Glomerular visceral epithelial cell (primary cell): ENCODE measurements at regions not wholly inside any gene's neighbourhood (a gene's known extent, or its start where the extent isn't known, plus 50 kb on each side); places are given as distances from the start of the nearest gene placed in this dataset.
"Not testable (repeated sequence)": the region's sequence is repeated elsewhere in the genome, so short reads cannot be mapped to it uniquely, and the experiment has no call there.

Experiments
- DNase-seq: peaks from one replicate; pipeline ENCODE4 v3.0.0-alpha.2; 2016; ENCODE audit errors: extremely low spot score

DNA sequence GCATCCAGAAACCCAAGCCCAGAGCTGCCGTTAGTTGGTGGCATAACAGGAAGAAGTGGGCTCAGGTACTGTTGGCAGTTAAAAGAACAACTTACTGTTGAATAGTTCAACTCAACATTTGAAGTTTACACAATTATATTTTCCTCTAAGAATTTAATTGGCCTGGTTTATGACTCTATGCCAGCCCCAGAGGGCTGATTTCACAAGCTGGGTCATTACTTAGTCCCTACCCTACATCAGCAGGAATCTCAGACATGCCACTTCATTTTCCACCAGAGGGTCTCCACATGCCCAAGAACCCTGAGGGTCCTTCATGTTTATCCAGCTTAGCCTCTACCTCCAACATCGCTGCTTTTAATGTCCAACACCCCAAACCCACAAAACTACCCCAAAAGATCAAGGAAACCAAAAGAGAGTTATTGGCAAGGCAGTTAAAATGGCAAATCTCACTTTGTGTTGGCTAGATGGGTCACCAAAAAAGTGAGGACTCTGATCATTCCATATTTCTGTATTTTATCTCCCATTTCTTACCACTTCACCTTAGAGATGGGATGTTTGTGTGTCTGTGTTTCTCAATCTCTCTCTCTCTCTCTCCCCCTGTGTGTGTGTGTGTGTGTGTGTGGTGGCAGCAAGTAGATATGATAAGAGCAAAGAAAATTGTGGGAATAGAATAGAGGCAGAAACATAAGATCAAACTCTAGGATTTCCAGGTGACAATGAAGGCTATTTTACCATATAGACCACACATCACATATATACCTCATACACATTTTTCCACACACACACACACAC lies 112.5 kb upstream of the TBX18 start:
- DNase-seq = no peak

DNA sequence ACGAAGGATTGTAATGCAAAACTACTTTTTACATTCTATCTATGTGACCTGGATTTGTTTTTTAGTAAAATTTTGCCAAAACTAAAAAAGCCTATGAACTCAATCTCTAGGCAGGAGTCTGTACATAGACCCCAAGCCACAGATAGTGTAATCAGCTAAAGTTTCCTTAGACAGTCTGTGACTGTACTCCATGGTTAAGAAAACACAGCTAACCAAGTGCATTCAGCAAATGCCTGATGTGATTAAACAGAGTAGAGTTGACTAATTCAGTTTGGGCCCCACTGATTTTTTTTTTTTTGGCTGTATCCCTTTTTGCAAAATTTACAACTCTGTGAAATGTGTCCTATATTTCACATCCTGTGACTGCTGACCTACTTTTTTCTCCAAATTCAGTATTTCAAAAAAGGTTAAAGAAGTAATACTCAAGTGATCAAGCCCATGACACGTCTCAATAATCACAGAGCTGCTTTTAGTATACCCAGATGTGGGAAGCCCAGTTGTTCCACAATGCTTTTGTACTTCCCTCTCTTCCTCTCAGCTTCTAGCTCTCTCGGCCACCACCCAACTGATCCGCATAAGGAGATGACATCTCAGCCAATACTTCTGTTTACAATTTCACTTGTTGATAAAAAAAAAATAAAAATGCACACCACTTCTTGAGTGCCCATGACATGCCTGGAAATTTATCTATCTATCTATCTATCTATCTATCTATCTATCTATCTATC lies 108.8 kb upstream of the TBX18 start:
- DNase-seq = no peak

DNA sequence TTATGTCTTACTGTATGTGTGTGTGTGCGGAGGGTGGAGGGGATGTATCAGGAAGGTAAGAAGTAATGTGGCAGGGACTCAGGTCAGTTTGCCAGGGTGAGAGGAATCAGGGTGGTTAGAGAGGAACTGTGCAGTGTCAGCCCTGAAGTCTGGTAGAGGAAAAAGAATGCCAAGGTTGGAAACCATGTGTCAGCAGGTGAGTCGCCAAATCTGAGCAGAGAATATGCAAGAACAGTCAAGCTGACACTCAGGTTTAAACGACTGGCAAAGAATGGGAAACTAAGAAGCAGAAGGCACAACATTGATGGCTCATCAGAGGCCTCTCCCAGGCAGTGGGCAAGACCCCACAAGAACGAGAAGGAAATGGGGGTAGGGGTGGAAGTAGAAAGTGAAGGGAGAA lies 107.5 kb upstream of the TBX18 start:
- no peak for DNase-seq

DNA sequence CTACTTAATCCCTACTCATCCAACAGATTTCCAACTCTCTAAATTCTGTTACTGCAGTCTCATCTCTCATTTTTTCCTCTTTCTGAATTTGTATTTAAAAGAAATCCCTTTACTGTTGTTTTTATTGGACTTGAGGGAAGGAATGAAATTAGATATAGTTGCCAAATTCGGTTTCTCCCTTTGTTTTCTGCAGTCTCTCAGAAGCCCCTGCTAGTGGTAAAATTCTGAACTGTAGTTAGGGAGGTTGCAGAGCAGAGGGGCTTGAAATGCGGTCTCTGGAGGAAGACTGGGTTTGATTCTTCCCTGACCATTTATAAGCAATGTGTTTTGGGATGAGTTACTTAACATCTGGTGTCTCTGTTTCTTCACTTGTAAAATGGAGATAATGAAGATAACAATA lies 106.3 kb upstream of the TBX18 start:
- DNase-seq = no peak

DNA sequence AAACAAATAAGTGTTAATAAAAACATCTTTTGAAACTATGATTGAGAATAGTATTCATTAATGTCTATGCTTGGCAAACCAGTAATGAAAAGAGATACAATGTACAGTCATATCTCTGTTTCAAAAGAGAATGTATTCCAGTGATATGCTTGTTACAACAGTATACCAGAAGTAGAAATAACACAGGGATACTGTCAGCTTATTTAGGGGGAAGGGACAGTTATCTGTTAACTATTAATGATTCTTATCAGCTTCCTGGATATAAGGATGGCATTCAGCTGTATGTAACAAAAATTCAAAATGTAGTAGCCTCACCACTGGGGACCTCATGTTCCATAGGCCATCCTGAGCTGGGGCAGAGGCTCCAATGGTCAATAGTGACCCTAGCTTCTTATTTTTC lies 103.8 kb upstream of the TBX18 start:
- no peak for DNase-seq

DNA sequence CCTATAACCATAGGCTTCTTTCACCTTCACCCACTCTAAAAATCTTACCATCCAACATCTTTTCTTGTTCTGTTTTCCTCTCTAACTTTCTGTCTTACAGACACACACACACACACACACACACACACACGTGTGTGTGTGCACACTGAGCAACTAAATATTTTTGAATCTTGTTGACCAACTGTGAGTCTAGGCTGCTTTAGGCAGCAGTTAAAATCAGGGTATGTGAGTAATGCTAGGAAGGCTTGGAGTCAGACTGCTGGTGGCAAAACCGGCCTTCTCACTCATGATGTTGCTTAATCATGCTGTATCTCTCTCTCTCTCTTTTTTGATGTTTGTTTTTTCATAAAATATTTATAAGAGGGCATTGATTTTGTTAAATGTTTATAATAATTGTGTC lies 103.1 kb upstream of the TBX18 start:
- no peak for DNase-seq

DNA sequence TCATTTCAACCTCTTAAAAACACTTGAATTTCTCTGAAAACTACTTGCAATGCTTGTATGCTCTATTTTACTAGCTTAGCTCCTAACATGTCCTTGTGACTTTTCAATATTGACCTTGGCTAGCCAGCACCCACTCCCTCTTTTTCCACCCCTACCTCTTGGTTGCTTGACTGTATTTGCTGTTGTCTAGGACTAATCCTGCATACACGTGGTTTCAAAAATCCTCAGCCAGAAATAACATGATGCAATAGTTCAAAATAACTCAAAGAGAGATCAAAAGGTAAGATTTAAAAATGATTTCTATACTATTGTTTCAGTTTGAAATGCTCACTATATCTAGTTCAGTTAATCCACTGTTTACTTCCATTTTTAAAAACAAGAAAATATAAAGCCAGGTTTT lies 102.3 kb upstream of the TBX18 start:
- no peak for DNase-seq

DNA sequence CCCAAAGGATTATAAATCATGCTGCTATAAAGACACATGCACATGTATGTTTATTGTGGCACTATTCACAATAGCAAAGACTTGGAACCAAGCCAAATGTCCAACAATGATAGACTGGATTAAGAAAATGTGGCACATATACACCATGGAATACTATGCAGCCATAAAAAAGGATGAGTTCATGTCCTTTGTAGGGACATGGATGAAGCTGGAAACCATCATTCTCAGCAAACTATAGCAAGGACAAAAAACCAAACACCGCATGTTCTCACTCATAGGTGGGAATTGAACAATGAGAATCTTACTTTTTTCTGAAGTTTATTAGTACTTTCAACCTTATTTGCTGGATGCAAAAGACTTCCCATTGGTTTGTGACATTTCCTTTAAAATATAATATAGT lies 101.0 kb upstream of the TBX18 start:
- DNase-seq = not testable (repeated sequence)

DNA sequence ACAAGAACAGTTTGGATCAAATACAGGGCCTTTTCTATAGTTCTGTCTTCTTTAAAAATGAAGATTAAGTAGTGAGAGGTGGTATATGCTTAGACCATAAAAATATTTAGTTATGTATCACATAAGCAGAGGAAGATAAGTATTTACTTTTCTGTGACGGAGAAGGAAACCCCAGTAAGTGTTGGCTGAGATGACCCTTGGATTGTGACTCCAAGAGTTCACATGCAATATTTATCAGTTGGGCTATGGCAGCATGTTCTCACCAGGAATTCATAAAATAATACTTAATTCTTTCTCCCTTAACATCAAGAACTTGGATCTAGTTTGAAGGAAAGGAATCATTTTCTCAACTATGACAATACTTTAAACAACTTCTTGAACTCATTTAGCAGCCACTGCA lies 98.4 kb upstream of the TBX18 start:
- no peak for DNase-seq

DNA sequence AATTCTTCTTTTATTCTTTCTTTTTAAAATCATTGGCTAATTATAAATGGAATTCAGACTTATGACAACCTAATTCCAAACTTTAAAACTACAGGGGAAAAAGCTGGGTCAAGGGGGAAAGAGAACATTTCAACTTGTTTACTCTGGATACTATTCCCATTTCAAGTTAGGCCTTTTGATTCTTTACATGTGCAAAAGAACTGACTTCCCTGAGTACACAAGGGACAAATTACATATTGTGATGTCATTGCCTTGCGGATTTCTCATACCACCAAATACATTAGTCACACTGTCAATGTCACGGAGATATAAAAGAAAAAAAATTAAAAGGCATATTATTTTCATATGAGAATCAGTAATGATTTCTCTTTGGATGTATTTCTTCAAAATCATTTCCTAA lies 96.5 kb upstream of the TBX18 start:
- DNase-seq = no peak

DNA sequence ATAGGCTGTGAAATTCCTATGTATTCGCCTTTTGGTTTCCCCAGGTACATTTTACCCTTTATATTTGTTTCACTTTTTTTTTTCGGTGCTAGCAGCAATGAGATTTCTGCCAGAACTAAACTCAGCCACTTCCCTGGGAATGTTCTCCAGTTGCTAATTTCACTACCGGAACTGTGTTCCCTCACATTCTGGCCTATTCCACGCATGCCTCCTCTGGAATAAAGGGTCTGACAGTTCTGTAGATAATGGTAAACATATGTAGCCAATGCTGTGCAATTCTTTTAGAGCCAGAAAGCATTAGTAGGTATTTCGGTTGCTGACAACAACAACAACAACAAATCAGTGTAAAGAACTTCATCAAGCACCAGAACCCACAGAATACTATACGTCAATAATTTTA lies 96.1 kb upstream of the TBX18 start:
- DNase-seq = no peak

DNA sequence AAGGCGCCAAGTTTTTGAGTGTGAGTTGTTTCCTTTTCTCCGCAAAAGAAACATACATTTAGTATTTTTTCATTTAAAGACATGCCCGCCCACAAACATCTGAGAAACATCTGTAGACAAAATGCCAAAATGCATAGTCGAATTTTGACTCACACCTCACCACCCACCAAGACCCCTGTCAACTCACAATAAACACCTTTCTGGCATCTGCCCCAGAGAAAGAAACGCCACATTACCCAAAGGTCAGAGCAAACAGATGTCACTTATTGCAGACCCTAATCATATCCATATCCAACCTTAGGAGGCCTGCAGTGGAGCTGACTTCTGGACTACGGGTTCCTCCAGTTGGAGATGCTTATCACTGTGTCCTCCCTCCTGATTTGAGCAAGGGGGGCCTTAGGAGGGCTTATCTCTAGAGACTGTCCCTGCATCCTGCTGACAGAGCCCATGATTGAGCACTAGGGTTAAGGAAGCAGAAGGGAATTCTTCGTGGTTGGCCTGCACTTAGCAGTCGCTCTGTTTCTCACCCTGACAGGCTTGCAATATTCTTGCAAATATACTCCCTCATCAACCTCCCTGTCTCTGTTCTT lies 90.5 kb upstream of the TBX18 start:
- DNase-seq = no peak

DNA sequence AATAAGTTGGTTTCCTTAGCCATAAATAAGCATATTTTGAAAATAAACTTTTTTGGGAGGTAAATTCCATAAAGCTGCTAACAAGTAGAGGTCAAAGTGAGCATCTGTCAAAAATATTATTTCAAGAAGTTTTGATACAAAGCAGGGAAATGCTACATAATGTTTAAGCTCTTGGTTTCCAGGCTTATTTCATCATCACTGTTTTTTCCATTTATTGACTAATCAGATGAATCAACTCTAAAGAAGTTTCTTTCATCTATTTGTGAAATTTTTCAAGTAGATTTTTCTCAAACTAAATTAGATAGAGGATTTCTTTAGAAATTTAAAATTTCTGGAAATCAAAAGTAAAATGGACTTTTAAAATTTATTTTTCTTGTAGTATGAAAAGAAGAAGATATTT lies 89.5 kb upstream of the TBX18 start:
- DNase-seq = no peak

DNA sequence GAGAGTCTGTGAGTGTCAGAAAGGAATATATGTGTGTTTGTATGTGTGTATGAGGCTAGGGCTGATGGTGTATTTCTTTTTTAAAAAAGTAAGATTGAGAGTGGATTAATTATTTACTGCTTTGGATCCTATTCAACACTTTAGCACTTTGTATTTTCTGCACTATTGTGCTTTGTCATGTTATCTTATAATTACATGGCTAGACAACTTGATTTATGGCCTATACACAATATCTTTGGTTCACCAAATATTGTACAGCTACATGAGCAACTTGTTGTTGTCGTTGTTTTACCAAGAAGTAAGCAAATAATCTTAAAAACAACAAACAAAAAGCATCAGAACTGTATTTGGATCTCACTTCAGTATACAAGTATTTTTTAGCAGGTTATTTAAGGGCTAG lies 84.6 kb upstream of the TBX18 start:
- DNase-seq = no peak

DNA sequence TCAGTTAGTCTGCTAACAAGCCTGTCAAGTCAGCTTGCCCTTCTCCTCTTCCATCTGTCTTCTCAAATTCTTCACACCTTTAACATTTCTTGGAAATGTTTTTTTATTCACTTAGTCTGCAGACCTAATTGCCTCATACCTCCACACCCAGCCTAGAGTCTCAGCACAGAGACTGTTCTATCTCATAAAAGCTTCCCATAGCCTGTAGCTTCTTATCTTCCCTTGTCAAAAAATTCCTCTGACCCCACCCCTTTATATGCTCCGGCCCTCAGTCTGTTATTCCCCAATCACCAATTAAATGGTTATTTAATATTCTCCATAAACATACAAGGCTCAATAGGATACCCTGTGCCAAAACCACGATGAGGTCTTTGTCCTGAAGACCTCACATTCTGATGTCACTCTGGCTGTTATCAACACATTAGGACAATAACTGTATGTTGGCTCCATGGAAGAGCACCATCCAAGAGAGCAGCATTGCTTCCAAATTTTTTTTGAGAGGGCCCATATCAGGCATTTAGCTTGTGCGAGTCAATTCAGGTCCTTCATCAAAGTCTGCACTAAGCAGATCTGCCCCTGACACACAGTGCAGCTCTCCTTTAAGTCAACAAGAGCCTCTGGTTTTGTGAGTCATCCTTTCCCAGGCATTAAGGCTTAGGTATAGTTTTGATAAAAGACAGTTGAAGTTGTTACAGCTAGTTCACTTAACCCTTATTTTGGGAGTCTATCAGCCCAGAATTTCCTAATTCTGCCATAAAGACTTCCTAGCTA lies 83.2 kb upstream of the TBX18 start:
- peak; percentile 12 for DNase-seq

DNA sequence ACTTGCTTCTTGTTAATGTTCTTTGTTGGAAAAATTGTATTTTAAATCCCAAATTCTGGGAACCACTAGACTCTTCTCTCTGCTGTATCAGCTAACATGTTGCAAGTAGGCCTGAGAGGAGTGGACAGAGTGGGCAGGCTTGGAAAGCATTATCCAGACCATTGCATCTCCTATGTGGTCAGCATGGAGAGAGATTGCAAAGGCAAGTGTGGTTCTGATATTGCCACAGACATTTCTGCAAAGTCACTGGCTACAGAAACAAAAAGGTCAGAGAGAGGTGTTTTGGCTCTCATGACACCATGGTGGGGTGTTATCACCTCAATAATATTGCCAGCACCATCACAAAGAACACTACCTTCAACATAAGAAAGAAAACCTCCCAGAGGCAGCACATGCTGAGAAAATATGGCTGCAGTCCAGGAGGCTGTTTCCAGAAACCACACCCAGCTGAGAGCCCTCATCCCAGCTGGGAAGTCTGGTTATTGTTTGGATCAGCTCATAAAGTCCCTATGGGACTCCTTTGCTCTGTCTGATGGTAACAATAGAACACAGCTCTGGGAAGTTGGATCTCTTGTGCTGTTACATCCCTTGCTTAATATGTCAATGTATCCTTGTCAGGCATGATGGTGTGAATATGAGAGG lies 78.2 kb upstream of the TBX18 start:
- no peak for DNase-seq

DNA sequence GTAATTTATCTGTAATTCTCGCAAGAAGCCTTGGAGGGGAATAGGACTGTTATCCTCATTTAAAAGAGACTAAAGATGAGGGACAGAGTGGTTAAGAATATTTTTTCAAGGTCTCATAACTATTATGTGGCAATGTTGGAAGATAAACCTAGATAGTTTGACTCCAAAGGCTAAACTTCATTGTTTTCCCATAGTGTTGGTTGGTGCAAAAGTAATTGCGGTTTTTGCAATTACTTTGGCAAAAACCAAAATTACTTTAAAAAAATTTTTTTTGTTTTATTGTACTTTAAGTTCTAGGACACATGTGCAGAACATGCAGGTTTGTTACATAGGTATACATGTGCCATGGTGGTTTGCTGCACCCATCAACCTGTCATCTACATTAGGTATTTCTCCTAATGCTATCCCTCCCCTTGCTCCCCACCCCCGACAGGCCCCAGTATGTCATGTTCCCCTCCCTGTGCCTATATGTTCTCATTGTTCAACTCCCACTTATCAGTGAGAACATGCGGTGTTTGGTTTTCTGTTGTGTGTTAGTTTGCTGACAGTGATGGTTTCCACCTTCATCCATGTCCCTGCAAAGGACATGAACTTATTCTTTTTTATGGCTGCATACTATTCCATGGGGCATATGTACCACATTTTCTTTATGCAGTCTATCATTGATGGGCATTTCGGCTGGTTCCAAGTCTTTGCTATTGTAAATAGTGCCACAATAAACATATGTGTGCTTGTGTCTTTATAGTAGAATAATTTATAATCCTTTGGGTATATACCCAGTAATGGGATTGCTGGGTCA lies 72.9 kb upstream of the TBX18 start:
- not testable (repeated sequence) for DNase-seq

DNA sequence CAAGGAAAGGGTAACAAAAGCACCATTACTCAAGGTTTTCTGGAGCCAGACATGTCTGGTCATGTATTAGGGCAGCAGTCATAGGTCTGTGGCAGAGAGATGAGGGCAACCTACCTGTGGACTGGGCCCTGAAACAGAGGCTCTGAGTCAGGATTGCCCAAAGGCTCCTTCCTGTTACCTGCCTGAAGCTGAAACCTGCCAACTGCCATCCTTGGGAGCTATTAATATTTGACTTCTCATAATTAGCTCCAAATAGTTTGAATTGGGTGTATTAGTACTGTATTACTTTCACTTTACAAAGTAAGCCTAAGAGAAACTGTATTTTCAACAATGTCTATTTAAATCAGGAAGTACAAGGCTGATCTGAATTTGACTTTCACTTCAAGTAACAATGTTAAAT lies 72.0 kb upstream of the TBX18 start:
- no peak for DNase-seq

DNA sequence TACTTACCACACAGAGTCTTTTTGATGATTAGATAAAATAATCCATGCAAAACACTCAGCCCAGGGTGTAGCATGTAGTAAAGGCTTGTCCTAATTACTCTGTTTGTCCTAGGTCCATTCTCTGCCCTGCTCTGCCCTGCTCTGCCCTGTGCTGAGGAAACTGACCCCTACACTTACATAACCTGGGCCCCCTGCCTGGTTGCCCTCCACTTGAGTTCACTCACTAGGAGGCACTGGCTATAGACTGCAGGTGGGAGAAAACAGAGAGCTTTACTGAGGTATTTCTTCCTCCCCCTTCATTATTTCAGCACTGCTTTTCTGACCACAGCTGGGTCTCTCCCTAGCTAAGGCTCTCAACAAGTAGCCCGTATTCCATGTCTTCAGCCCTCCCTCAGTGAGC lies 70.9 kb upstream of the TBX18 start:
- no peak for DNase-seq

DNA sequence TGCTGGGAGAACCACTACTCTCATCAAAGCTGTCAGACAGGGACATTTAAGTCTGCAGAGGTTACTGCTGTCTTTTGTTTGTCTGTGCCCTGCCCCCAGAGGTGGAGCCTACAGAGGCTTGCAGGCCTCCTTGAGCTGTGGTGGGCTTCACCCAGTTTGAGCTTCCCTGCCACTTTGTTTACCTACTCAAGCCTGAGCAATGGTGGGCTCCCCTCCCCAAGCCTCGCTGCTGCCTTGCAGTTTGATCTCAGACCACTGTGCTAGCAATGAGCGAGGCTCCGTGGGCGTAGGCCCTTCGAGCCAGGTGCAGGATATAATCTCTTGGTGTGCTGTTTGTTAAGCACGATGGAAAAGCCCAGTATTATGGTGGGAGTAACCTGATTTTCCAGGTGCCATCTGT lies 67.5 kb upstream of the TBX18 start:
- DNase-seq = not testable (repeated sequence)

DNA sequence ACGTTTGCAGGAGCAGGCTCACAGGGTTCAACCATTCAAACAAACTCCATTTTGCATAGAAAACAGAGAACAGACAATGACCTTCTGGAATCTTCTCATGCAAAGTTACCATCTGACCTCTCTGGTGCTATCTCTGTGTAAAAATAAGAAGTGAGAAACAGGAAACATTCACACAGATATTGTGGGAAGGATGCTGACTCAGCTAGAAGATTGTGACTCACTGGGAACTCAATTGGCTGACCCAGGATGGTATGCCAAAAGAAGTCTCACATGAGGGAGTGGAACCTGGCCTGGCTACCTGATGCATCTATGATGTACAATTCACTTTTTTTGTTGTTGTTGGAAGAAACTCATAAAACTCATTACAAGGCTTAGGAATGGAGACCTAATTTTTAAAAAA lies 61.1 kb upstream of the TBX18 start:
- peak; percentile 29 for DNase-seq
